ES-I3 (cell line): ENCODE measurements at regions not wholly inside any gene's neighbourhood (a gene's known extent, or its start where the extent isn't known, plus 50 kb on each side); places are given as distances from the start of the nearest gene placed in this dataset.

Experiments used
- H3K36me3 ChIP-seq: 2 replicates; pipeline ENCODE4 v1.6.1; 2013; ENCODE audit warnings: mild to moderate bottlenecking, low read length, control low read depth, moderate library complexity; ENCODE audit not compliant: insufficient read depth
- H3K4me1 ChIP-seq: 2 replicates; pipeline ENCODE4 v1.6.1; 2013; ENCODE audit warnings: mild to moderate bottlenecking, control low read depth, low read length; ENCODE audit not compliant: insufficient read depth
- H3K9ac ChIP-seq: 2 replicates; pipeline ENCODE4 v1.6.1; 2013; ENCODE audit warnings: low read depth, mild to moderate bottlenecking, low read length, moderate library complexity
- H3K9me3 ChIP-seq: 2 replicates; pipeline ENCODE4 v1.6.1; 2013; ENCODE audit warnings: mild to moderate bottlenecking, low read length, moderate library complexity; ENCODE audit not compliant: control insufficient read depth, insufficient read depth

DNA sequence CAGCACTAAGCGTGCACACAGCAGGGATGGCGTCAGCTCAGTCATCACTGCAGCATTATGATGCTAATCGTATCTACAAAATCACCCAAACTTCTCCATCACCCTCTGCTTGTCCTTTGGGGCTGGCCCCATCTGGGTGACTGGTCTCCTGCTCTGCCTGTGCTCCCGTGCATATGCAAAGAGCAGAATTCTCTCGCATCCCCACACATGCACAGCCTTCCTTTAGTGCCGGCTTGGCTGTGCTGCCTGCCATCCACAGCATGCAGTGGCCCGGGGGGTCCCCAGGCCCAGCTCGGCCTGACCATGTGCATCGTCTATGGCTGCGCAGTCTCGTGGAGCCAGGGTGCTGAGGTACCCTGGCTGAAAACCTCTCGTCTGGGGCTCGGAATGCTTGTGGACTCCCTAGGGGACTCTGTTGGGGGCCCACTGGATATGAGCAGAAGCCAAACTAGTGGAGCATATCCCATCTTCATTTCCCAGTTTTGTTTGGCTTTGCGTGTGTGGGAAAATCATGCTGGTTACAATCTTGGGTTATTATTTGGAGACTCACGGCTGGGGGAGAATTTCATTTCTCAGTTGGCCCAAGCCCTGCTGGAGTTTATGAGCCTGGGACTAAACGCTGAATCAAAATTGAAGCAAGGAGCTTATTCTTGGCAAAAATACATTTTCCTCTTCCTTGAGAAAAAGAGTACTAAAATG lies 70.9 kb upstream of the HS6ST1 start:
- H3K9ac ChIP-seq, result no peak overlapping the region
- no peaks in the 10 kb centered on the region; the same call in 1 of the 2 replicates for H3K9me3 ChIP-seq
- peaks cover 10% of the 10 kb centered on the region; the same call in 1 of the 2 replicates for H3K4me1 ChIP-seq
- no peaks in the 10 kb centered on the region for H3K36me3 ChIP-seq

DNA sequence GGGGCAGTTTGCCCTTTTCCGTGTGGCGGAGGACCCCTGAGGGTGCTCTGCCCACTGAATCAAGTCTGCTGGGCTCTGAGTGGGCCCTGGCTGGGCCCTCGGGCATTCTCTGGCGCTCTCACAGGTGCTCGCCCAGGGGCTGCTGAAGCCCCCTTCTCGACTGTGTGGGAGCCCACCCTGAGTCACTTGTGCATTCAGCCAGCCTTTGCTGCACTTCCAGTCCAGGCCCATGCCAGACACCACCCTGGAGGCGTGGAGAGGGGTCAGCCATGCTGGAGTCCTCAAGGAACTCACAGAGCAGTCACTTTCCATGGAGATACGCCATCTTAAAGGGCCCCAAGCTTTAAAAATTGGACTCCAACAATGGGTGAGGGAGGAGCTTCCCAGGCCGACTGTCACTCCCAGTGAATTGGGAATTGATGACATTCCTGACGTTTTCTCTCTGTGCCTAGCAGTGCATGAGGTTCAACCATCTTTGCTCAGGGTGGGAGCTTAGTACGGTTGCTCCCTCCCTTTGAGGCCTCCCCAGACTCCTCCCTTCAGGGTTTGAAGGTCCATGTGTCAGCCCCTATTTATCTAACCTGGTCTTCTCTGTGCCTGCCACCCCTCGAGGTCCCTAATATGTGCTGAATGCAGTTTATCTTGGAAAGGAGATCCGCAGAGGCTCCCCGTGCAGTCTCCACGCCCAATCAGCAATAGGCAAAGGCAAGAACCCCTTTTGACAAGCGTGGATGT lies 71.8 kb upstream of the HS6ST1 start:
- H3K9me3 ChIP-seq, result no peaks in the 10 kb centered on the region; the same call in 1 of the 2 replicates
- H3K9ac ChIP-seq, result no peak overlapping the region
- H3K4me1 ChIP-seq, result peaks cover 10% of the 10 kb centered on the region; the same call in 1 of the 2 replicates
- no peaks in the 10 kb centered on the region for H3K36me3 ChIP-seq

DNA sequence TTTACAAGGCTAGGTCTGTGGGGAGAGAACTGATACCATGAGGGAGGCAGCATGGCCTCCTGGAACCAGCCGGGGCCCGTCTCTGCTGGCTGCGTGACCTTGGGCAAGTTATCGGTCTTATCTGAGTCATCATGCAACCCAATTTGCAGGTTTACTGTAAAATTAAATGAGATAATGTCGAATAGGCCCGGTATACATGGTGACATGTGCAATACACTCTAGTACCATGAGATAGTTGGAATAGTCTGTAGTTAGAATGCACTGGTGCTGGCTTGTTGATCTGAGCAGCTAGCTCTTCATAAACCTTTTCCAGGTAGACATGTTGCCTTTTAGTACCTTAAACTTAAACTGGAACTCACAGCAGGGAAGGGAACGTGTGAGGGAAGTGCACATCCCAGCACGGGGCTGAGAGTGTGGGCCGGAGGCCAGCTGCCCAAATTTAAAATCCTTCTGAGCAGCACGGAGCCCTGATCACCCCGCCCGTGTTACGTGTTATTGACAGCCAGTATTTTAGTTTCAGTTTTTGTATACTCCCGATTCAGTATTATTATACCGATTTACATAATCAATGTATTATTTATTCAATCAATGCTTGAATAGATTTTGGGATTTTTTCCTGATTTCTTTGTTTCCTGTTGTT lies 72.4 kb upstream of the HS6ST1 start:
- peaks cover 14% of the 10 kb centered on the region for H3K4me1 ChIP-seq
- H3K36me3 ChIP-seq, result no peaks in the 10 kb centered on the region
- H3K9ac ChIP-seq, result no peak overlapping the region
- H3K9me3 ChIP-seq, result no peaks in the 10 kb centered on the region; the same call in 1 of the 2 replicates

DNA sequence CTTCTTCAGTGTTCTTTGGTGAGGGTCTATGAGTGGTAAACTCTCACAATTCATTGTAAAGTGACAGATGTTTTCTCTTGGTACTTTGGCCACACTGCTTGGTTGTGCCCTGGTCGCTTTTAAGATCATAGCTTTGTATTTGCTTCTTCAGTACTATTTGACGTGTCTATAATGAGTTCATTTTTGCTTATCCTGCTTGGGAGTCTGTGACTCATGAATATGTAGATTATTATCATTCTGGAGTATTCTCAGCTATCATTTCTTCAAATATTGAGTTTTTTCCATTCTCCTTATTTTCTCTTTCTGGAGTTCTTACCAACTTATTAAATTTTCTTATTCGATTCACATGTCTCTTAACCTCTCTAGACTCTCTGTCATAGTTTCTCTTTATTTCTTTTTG lies 73.0 kb upstream of the HS6ST1 start:
- Histone ChIP-seq H3K4me1 (peaks cover 19% of the 10 kb centered on the region), H3K36me3 (no peaks in the 10 kb centered on the region), H3K9ac (no peak overlapping the region), H3K9me3 (no peaks in the 10 kb centered on the region; the same call in 1 of the 2 replicates)

DNA sequence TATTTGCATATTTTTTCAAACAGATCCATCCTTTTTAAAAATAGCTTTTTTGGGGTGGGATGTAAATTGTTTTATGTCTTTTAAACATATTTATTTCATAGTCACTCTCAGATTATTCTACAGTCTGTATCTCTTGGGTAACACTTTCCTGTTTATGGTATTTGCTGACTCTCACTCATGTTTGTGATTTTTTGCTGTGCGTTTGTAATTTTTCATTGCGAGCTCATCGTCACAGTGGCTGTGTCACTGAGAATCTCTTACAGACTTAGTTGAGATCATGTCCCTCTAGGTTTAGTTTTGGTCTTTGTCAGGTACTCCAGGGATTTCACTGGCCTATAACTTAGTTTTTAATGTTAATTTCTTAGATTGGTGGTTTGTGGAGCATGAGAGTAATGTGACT lies 73.5 kb upstream of the HS6ST1 start:
- Histone ChIP-seq H3K9ac (no peak overlapping the region), H3K4me1 (peaks cover 19% of the 10 kb centered on the region), H3K9me3 (no peaks in the 10 kb centered on the region; the same call in 1 of the 2 replicates), H3K36me3 (no peaks in the 10 kb centered on the region)

DNA sequence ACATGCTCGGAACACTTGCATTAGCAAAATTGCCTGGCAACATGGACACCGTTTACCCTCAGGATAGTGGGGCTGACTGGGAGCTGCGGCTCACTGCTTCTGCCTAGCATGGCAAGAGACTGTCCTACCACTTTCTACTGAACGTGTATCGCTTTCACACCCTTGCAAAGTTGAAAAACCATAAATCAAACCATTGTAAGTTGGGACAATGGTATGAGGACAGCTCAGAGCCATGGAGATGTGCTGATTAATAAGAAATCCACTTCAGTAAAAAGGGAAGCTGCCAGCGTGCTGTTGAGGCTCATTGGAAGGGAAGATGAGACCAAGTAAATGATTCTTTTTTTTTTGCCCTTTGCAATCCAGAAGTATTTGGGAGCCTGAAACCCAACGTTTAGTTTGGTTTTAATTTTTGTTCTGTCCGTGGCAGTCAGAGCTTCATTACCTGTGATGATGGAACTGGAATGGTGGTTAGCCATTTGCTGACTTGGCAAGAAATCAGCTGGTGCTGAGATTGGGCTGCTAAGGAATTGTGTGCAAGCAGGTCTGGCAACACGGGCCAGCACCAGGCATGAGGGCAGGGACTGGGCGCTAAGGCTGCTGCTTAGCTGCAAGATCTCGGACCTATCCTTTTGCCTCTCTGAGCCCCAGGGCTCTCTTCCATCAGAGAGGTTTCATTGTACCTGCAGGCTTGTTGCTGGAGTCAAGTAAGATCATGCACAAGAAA lies 75.5 kb upstream of the HS6ST1 start:
- Histone ChIP-seq H3K36me3 (no peaks in the 10 kb centered on the region), H3K9ac (no peak overlapping the region), H3K9me3 (no peaks in the 10 kb centered on the region), H3K4me1 (peaks cover 14% of the 10 kb centered on the region)

DNA sequence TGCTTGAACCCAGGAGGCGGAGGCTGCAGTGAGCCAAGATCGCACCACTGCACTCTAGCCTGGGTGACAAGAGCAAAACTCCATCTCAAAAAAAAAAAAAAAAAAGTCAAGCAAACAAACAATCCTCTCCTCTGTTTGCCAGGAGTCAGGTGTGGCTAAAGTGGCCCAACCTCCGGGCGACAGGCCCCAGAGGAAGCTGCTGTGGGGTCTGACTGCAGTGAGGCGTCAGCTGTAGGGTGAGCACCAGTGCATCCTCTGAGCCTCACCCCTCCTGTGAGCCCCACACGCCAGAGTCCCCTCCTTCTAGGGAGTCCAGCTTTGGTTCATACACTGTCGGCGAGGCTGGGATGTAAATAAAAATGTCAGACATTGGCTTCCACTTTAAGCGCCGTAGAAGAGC lies 76.5 kb upstream of the HS6ST1 start:
- peaks cover 10% of the 10 kb centered on the region for H3K4me1 ChIP-seq
- H3K9ac ChIP-seq, result no peak overlapping the region
- no peaks in the 10 kb centered on the region for H3K9me3 ChIP-seq
- H3K36me3 ChIP-seq, result no peaks in the 10 kb centered on the region

DNA sequence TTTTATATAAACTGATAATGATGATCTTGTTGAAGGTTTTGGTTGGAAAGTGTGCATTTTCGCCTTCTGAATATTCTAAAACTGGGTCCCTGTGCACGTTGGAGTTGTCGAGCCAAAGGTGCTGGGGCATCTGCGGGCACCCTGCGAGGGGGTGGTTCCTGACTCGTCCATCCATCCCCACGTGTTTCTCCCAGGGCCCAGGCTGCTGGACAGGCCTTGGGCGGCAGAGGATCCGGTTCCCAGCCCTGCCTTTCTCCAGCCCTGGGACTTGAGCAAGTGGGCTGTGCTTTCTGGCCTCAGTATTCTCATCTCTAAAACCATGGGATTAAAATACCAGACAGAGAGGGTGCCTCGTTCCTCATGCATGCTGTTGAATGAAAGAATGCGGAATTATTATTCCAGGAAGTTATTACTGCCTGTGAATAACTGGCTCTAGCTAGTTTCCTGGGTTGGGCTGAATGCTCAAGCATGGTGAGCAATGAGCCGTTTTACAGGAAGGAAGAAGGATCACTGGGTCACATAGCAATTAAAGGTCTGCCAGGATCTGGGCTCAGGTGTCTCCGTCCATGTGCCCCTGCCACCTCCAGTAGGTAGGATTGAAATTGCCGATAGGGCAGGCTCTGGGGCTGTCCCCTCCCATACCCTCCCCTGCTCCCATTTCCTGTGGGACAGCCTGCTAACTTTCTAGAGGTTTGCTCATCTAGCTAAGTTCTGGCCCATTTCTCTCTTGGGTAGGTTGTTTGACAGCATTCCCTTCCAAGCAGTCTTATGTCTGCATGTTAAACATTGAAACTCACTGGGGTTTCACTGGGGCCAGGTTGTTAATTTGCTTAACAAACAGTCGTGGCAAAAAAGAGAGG lies 77.2 kb upstream of the HS6ST1 start:
- Histone ChIP-seq H3K36me3 (no peaks in the 10 kb centered on the region), H3K9me3 (no peaks in the 10 kb centered on the region; the same call in 1 of the 2 replicates), H3K9ac (no peak overlapping the region), H3K4me1 (peaks cover 10% of the 10 kb centered on the region)

DNA sequence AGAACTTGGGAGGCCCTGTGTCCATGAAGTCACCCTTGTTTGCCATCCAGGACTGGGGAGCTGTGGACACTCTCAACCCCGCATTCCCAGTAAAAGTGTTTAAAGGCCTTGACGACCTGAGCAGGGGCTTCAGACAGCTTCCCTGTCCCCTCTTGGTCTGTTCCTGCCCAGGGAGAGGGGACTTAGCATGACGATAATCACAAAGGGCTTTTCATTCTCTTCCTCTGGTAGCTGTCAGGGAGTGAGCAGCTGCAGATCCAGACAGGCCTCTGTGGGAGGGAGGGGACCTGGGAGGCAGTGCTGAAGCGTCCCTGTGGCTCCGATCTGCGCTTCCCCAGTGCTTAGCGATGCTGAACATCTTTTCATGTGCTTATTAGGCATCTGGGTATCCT lies 77.8 kb upstream of the HS6ST1 start:
- no peaks in the 10 kb centered on the region for H3K36me3 ChIP-seq
- H3K9ac ChIP-seq, result no peak overlapping the region
- peaks cover 10% of the 10 kb centered on the region for H3K4me1 ChIP-seq
- no peaks in the 10 kb centered on the region; the same call in 1 of the 2 replicates for H3K9me3 ChIP-seq

DNA sequence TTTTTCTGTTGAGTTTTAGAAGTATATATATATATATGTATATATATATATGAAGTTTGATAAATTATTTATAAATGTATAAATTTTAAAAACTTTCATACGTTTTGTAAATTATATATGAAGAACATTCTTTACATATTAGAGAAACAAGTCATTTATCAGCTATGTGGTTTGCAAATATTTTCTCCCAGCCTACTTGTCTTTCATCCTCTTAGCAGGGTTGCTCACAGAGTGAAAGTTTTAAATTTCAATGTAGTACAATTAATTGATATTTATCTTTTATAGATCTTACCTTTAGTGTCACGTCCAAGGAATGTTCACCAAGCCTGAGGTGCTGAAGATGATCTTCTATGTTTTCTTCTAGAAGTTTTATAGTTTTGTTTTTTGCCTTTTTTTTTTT lies 78.3 kb upstream of the HS6ST1 start:
- Histone ChIP-seq H3K9ac (no peak overlapping the region), H3K36me3 (no peaks in the 10 kb centered on the region), H3K9me3 (no peaks in the 10 kb centered on the region; the same call in 1 of the 2 replicates), H3K4me1 (peaks cover 10% of the 10 kb centered on the region)

DNA sequence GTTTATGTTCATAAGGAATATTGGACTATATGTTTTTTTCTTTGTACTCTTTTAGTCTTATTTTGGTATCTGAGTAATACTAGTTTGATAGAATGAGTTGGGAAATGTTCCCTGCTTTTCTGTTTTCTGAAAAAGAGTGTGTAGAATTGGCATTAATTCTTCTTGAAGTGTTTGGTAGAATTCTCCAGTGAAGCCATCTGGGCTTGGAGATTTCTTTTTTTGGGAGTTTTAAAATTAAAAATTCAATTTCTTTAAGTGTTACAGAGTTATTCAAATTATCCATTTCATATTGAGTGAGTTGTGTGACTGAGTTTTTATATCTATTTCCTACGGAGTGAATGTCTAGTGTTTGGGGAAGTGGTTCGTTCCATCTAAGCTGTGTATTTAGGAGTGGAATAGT lies 80.6 kb upstream of the HS6ST1 start:
- Histone ChIP-seq H3K9me3 (no peaks in the 10 kb centered on the region; the same call in 1 of the 2 replicates), H3K36me3 (no peaks in the 10 kb centered on the region), H3K9ac (no peak overlapping the region), H3K4me1 (peaks cover 10% of the 10 kb centered on the region)

DNA sequence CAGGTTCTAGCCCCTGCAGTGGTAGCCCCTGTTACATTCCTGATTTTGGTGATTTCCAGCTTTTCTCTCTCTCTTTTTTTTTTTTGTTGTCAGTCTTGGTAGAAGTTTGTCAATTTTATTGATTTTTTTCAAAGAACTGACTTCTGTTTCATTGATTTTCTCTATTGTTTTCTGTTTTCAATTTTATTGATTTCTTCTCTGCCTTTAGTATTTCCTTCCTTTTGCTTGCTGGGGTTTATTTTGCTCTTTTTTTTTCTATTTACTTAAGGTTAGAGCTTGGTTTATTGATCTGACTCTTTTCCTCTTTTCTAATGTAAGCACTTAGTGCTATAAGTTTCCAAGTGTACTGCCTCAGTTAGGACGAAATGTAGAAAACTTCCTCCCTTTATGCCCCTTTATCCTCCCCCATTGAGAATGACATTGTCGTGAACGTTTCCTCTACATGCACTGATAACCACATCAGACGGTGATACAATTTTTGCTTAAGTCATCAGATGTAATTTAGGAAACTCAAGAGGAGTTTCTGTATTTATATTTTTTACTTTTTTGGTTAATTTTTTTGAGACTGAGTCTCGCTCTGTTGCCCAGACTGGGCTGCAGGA lies 81.1 kb upstream of the HS6ST1 start:
- Histone ChIP-seq H3K36me3 (no peaks in the 10 kb centered on the region), H3K9ac (no peak overlapping the region), H3K4me1 (peaks cover 10% of the 10 kb centered on the region), H3K9me3 (no peaks in the 10 kb centered on the region; the same call in 1 of the 2 replicates)

DNA sequence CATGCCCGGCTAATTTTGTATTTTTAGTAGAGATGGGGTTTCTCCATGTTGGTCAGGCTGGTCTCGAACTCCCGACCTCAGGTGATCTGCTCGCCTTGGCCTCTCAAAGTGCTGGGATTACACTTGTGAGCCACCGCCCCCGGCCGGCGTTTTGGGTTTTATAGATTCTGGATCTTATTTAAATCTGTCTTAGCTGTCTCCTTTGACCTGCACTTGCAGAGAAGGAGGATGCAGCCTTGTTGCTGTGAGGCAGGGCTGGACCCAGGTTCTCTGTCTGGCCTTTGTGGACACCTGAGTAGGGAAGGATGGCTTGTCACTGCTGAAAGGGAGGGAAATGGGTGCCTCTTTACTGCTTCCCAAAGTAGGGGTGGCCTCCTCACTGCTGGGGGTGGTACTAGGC lies 83.0 kb upstream of the HS6ST1 start:
- Histone ChIP-seq H3K4me1 (peaks cover 7% of the 10 kb centered on the region), H3K9ac (no peak overlapping the region)

More for the DNA sequence above, 83.0 kb upstream of the HS6ST1 start:
- Histone ChIP-seq H3K9me3 (no peaks in the 10 kb centered on the region; the same call in 1 of the 2 replicates), H3K36me3 (no peaks in the 10 kb centered on the region)
